Kidney (tissue), 13 donors: ENCODE measurements at regions not wholly inside any gene's neighbourhood (a gene's known extent, or its start where the extent isn't known, plus 50 kb on each side); places are given as distances from the start of the nearest gene placed in this dataset.

Source experiments
- DNase-seq, 5 donors: peaks; one replicate each; pipeline ENCODE4 v3.0.0-alpha.2; 2013 to 2020
- FAIRE-seq: peaks from 2 replicates; lab custom pipeline; 2012; peaks lifted over from hg19 to GRCh38; lab: Jason Lieb, UNC
- H3K27ac ChIP-seq, 2 donors: one replicate each; pipeline ENCODE4 v1.7.0; 2013; ENCODE audit warnings: low read depth in 2 of 2, low read length in 2 of 2, inconsistent platforms in 1 of 2
- H3K27me3 ChIP-seq: one replicate; pipeline ENCODE4 v1.7.1; 2013; ENCODE audit warnings: low read length, inconsistent platforms; ENCODE audit not compliant: control insufficient read depth, insufficient read depth
- H3K36me3 ChIP-seq, 3 donors: one replicate each; pipeline versions ENCODE4 v1.7.0 to v1.7.1; 2013; ENCODE audit warnings: low read length in 3 of 3, control low read depth in 1 of 3, inconsistent platforms in 1 of 3; ENCODE audit not compliant: insufficient read depth in 3 of 3, control insufficient read depth in 2 of 3
- H3K4me1 ChIP-seq, 3 donors: one replicate each; pipeline versions ENCODE4 v1.7.0 to v1.7.1; 2013; ENCODE audit warnings: low read length in 3 of 3, inconsistent platforms in 1 of 3, low read depth in 1 of 3; ENCODE audit not compliant: control insufficient read depth in 2 of 3, insufficient read depth in 2 of 3
- H3K4me3 ChIP-seq, 3 donors: one replicate each; pipeline versions ENCODE4 v1.7.0 to v1.8.1; 2013; ENCODE audit warnings: low read length in 3 of 3, control low read depth in 1 of 3, inconsistent platforms in 1 of 3
- H3K9ac ChIP-seq, 3 donors: one replicate each; pipeline versions ENCODE4 v1.7.0 to v1.7.1; 2013; ENCODE audit warnings: low read length in 3 of 3, control low read depth in 1 of 3, inconsistent platforms in 1 of 3
- H3K9me3 ChIP-seq, 3 donors: one replicate each; pipeline versions ENCODE4 v1.7.0 to v1.7.1; 2013; ENCODE audit warnings: low read length in 3 of 3, control low read depth in 1 of 3, inconsistent platforms in 1 of 3; ENCODE audit not compliant: control insufficient read depth in 2 of 3, insufficient read depth in 1 of 3
- CTCF ChIP-seq: IDR thresholded peaks from 3 replicates; pipeline ENCODE4 v1.5.1; 2012; ENCODE audit warnings: mild to moderate bottlenecking, moderate library complexity, borderline replicate concordance; ENCODE audit not compliant: insufficient read depth; ENCODE audit errors: extremely low read depth
- intact Hi-C: fragments of 100-400 bp; cut with DNase I; formaldehyde crosslinking; loops from one replicate; pipeline ENCODE4 v1.11.1; 2022
- donor health status: control.
- donor health status: control.
- donor health status: control.
- donor health status: control.
- donor health status: control.
- donor health status: DM: yes; HTN: yes; CAD: no.
- donor health status: Normal renal cell carcinoma (clear cell type).

- H3K9ac ChIP-seq = no peak overlapping the region
- no peak overlapping the region for H3K4me3 ChIP-seq
- no peak for FAIRE-seq
- no peak for DNase-seq
- TF ChIP-seq CTCF = no peak
- H3K9me3 ChIP-seq = no peaks in the 10 kb centered on the region
- H3K27ac ChIP-seq = no peak overlapping the region
- no peaks in the 10 kb centered on the region for H3K36me3 ChIP-seq
- H3K27me3 ChIP-seq = no peaks in the 10 kb centered on the region
- intact Hi-C loops = no loop called here
- H3K4me1 ChIP-seq = peaks cover 2 to 4% (median 4%) of the 10 kb centered on the region in 3 donors
These were observed 197.7 kb downstream of the SNX10 start for GRCh38 chr7:26489391-26489790.

DNA sequence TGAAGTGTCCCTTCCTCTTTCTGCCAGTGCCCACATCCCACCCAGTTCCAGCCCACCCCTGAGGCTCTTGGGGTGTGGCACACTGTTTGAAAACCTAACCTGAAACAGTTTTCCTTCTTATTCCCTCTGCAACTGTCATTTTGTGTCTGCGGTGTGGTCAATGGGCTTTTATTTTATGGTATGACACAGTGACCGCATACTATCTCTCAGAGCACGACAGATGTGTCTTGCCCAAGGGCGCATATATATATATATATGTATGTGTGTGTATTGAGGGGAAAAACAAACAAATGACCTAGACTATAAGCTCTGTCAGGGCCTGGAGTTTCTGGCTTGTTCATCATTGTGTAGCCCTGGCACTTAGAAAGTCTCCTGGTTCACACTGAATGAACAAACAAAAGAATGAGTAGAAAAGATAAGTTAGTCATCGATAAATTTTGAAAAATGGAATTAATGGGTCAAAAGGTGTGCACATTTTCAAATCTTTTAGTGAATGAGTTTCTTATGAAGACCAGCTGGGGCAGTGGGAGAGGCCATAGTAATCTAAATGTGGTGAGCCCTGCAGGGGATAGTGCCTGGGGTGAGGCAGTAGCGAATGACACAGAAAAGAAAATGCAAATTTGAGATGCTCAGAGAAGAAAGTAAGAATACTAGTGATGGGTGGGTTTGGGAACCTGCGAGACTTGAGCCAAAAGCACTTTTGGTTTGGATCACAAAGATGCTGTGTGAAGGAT is 198.4 kb downstream of the SNX10 start:
- Histone ChIP-seq H3K4me1 (peaks cover 0 to 4% (median 4%) of the 10 kb centered on the region in 3 donors), H3K9me3 (no peaks in the 10 kb centered on the region), H3K27me3 (no peaks in the 10 kb centered on the region), H3K36me3 (no peaks in the 10 kb centered on the region), H3K9ac (no peak overlapping the region), H3K4me3 (no peak overlapping the region), H3K27ac (no peak overlapping the region)
- TF ChIP-seq CTCF = no peak
- DNase-seq = no peak
- FAIRE-seq = no peak
- intact Hi-C loops = no loop called here

DNA sequence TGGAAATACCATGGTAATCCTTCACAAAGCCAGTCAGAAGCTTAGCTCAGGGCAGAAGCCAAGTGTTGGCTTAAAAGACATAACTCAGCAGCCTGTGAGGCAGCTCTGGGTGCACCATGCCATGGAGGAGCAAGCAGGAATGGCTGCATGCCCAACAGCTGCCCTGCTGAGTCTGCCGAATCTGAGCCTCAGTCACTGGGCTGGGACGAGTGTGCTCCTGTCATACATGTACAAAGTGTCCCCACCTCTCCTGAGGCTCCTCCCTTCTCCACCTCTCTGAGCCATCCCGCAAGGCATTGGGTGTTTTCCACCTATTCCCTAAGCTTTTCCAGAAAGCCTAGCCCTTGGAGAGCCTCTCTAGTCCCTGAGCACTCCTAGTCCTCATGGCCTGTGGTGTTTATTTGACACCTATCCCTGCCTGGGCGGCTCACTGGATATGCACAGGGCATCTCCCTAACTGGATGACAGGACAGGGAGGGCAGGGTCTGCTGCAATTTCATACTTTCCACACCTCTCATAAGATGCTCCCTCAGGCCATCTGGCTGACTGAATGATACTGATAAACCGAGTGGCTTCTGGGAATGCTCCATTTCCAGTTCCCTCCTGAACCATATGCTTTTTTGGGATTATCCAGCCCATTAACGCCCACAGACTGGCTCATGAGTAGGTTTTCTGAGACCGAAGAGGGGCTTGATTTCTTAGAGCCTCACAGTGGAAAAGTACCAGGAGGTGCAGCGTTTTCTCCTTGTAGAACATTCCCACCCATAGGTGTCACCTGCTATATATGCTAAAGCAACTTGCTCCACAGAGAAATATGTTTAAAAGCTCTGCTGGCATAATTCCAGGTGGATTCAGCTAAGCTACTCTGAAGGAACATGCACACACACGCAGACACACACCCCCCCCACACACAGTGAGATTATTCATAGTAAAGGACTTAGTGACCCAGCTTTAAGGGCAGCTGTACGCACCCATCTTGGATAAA is 199.3 kb downstream of the SNX10 start:
- intact Hi-C loops = no loop called here
- no peak for FAIRE-seq

More for the DNA sequence above, 199.3 kb downstream of the SNX10 start:
- no peak overlapping the region for H3K9ac ChIP-seq
- no peaks in the 10 kb centered on the region for H3K9me3 ChIP-seq
- no peak for TF ChIP-seq CTCF
- H3K27me3 ChIP-seq = no peaks in the 10 kb centered on the region
- DNase-seq = peak in 1 of 5 donors; percentile 43
- no peak overlapping the region for H3K4me3 ChIP-seq
- H3K36me3 ChIP-seq = no peaks in the 10 kb centered on the region
- H3K27ac ChIP-seq = no peak overlapping the region
- peaks cover 0 to 4% (median under 1%) of the 10 kb centered on the region in 3 donors for H3K4me1 ChIP-seq
